GM21367 (cell line): ENCODE measurements at regions not wholly inside any gene's neighbourhood (a gene's known extent, or its start where the extent isn't known, plus 50 kb on each side); places are given as distances from the start of the nearest gene placed in this dataset.

Source experiments
- ATAC-seq: cut with Tn5 transposase; IDR thresholded peaks from one replicate; pipeline ENCODE4 v1.9.1; 2021; ENCODE audit not compliant: unreplicated experiment

DNA sequence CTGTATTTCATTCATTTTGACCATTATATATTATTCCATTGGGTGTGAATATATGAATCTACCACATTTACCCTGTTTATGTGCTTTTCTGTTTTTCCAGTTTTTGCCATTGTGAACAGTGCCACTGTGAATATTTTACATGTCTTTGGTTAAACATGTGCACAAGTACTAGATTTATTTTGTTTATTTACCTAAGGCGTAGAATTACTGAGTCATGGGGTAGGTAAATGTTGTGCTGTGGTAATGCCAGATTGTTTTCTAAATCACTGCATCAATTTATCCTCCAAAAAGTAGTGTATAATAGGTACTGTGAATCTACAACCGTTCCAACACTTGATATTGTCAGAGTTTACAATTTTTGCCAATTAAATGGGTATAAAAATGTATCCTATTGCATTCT, 362.1 kb upstream of the AGTR1 start:
- ATAC-seq, result no peak

DNA sequence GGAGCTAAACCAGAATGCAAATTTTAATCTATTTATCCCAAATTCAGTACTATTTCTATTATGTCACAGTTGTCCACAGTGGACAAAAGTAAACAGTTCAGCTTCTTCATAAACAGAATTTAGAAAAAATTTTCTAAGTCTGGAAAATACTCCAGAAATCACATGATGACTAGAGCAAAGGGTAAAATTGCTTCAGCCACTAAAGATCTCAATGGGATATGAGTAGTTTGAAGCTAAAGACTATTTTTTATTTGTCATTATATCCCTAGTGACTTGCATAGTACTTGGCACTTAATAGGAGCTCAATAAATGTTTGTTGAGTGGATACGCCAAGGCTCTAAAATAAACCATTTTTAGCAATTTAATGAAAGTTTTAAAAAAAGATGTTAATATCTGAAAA, 354.3 kb upstream of the AGTR1 start:
- ATAC-seq, result no peak

DNA sequence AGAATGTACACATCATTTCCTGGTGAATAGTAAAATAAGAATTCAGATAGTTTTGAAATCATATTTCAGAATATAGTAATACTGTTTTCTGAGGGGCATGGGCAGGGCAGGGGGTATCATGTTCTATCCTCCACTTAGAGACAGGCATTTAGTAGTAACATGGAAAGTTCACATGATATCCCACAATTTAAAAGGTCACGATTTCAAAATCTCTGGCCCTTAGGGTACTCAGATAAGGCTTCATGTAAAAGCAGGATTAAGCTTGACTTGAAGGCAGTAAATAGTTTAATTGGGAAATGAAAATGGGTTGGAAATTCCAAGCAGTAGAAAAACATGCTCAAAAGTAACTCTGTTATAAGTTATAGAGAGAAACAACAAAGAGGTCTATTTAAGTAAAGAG, 353.2 kb upstream of the AGTR1 start:
- ATAC-seq, result no peak

DNA sequence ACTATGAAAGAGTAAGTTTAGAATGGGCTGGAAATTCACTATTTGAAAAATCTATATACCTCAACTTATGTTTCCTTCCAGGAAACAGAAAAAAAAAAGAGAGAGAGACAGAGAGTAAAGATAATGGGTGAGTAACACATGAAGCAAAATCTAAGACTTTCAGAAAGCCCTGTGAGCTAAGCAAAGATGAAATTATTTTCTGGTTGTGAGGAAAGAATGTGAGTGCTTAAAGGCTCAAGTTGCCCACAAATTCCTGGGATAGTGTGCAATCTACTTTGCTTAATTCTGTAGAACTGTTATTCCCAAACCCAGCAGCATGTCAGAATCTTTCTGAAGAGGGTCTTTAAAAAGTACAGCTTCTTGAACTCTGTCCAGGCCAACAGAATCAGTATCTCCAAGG, 337.7 kb upstream of the AGTR1 start:
- no peak for ATAC-seq

DNA sequence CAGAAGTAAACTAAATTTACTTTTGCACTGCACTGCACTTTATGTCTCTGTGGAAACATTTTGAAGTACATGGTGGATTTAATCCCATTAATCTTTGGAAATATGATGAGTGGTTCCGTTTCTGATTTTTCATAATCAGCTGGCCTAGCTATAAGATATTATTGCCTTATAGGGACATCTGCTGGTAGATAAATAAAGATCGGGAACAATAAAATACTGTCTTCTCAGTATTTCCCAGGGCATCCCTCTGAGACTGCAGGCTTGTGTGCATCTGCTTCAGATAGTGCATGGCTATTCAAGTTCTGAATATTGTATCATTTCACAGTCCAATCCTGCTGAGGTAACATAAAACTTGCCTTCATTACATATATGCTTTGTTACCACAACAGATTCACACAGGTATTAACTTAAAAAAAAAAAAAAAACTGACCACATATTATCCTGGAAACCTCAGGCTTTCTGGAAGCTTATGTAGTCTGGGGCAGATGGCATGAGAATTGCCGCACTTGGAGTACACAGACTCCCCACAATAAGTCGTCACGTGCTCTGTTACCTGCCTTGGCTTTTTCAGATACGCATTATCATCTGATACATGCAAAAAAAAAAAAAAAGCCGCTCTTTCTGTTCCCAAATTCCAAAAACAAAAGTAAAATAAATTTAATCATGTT, 330.8 kb upstream of the AGTR1 start:
- ATAC-seq, result no peak

DNA sequence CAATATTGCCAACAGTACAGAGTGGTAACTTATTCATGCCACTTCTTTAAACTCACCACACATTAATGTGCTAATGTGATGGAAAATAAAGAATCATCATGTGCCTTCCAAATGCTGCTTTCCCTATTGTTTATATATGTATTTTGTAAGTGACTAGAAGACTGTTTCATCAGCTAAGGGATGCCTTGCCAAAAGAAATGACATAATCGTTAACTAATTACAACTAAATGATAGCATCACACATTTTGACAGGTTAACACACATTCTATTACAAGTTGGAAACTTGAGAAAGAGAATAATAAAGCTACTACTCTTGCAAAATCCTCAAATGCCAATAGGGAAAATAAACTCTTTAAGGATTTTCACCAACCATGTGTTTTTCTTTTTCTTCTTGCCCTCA, 329.9 kb upstream of the AGTR1 start:
- ATAC-seq, result no peak

DNA sequence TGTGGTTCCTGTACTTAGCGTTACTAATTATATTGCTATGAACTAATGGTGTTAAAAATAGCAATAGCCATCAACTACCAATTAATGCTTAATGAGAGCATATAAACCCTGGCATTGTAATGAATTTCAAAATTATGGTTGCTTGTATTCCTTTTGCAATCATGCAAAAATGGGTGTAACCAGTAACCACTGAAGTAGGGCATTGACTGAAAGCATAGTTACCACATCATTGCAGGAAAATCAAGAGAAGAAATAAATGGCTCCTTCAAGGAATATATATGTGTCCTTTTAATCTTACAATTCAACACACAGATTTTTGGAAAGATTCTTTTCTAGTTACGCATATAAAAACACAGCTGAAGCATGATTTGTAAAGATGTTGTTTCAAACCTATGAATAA, 328.3 kb upstream of the AGTR1 start:
- no peak for ATAC-seq

DNA sequence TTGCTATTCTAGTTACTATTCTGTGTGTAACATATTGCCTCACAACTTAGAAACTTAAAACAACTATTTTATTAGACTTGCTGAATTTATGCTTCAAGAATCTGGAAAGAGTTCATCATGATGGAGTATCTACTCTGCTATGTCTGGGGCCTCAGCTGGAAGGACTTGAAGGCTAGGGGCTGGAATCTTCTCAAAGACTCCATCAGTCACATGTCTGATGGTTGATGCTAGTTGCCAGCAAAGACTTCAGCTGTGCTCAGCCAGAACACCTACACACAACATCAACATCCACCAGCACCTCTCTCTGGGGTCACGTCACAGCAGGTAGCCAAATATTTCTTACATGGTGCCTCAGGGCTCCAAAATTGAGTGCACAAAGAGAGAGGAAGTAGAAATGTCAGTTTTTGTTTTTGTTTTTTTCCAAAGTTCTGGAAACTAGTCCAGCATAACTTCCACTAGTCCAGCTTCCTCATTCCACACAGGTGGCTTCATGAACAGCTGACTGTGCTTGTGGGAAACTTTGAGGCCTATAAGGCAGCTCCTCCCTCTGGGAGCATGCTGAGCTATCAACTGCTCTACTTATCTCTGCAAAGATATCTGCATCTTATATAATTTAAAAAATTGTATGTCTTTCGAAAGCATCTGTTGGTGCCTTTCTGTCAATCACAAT, 325.4 kb upstream of the AGTR1 start:
- ATAC-seq, result no peak

DNA sequence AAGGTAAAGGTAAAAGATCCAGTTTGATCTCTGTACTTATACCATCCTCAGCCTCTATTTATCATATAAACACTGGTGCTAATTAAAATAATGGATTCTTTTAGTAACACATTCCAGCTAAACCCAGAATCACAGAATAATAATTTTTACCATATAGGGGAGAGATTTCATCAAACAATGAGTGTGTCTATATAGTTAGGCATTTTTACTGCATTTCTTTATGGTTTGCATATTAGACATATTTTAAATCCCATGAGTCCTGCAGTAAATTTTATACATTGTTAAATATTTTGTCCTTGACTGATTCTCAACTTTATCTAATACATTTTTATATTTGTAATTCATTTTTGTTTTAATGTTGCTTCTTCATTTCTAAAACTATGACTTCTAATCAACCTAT, 323.7 kb upstream of the AGTR1 start:
- ATAC-seq, result no peak

DNA sequence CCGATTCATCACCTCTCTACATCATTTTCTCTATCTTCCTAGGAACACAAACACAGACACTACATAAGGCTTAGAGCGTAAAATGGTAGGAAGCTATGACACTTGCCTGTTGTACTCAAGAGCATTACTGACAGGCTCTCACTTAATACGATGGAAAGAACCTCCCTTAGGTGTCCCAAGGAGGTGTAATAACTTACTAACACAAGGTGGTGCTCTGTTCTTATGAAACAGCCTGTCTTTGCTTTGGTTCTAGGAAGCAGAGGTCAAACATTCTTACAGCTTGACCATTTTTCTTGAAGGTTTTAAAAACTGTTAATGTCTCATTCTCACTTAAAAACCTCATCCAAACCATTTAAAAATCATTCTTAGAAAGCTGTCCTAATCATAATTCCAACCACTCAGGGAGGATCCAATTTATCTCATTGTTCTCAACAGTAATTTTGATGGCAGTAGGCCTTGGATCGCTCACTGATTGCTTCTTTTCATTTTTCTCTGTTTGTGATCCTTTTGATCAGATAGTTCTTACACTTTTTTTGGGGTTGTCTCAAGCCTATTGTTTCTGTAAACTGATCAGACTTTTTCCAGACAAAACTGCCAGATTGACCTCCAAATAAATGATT, 317.8 kb upstream of the AGTR1 start:
- peak; percentile 96 for ATAC-seq

DNA sequence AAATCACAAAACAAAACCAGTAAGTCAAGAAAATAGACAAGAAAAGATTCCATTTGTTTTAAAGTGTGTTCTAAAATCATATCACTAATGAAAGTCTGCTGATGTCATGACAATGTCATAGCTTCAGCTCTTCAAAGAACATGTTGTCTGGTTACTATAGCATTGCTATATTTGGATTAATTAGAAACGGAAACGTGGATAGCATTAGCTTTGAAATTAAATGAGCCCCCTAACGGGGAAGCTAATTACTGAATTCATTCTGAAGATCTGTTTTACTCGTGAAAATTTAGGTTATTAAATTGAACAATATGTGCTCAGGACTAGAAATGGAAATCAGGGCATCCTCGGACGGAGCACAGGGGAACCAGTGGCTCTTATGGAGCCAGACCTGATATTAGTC, 316.7 kb upstream of the AGTR1 start:
- ATAC-seq, result no peak

DNA sequence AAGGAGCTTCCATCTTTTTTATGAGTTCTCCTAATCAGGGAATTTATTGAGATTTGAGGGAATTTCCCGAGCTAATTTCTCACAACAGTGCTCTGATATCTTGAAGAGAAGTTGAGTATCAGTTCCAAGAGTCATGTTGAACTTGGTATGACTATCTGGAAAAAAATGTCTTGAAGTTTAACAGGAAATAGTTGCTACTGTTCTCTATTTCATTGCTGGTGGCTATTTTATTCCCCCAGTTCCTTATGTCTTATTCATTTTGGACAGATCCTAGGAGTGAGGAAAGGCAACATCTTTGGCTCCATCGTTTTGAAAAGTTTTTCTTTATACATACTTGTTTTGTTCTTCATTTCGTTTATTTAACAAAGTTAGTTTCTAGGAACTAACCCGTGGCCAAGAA, 307.8 kb upstream of the AGTR1 start:
- ATAC-seq, result no peak

DNA sequence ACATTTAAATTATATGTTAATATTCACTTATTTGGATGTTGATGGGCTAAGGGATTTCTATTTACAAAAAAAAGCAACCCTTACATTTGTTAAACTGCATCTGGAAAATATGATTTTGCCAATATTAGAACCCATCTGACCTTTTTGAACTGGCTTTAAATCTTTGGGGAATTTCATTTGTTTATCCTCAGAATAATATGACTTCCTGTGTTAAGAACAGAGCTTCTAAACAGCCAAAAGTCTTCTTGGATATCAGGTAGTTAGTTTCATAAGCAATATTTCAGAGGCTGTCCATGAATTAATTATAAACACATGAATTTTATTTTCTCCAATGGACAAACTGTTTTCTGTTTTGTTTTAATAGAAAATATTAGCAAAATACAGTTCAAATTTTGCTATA, 301.9 kb upstream of the AGTR1 start:
- ATAC-seq, result no peak

DNA sequence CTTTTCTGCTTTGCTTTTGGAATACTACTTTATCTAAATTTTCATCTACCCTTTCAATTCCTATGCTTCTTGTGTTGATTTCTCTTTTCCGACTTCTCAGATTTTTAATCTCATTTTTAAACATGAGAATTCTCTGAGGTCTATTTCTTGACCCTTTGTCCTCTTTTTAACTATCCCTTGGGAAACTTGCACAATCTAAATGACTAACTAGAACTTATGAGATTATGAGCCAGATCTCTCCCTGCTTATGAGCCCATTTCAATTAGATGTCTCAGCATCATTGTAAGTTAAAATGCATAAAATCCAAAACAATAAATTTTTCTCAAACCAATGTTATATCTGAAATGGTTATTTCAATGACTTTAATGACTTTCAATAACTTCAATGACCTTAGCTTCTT, 296.9 kb upstream of the AGTR1 start:
- ATAC-seq, result no peak

DNA sequence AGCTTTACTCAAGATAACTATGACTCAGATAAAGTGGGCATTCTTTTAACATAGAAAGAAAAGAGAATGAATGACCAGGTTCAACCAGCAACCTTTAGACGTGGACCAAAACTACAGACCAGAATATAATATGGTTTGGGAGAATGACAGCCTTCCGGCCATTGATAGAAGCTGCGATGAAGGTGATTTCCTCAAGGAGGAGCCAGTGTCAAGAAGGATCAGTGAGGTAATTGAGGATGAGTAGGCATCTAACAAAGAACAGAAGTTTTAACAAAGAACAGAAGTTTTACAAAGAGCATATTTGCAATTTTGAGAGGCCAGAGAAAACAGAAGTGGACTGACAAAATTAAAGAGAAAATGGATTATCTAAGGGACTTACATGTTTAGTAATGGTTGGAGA, 289.0 kb upstream of the AGTR1 start:
- ATAC-seq, result no peak

DNA sequence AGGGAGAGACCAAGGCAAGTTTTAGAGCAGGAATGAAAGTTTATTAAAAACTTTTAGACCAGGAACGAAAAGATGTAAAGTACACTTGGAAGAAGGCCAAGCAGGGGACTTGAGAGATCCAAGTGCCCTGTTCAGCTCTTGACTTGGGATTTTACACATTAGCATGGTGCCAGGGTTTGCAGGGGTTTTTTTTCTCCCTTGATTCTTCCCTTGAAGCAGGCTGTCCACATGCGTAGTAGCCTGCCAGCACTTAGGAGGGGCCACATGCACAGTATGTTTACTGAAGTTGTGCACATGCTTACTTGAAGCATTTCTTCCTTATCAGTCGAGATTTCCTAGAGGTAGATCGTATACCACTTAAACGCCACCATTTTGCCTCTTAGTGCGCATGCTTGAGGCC, 277.5 kb upstream of the AGTR1 start:
- no peak for ATAC-seq

DNA sequence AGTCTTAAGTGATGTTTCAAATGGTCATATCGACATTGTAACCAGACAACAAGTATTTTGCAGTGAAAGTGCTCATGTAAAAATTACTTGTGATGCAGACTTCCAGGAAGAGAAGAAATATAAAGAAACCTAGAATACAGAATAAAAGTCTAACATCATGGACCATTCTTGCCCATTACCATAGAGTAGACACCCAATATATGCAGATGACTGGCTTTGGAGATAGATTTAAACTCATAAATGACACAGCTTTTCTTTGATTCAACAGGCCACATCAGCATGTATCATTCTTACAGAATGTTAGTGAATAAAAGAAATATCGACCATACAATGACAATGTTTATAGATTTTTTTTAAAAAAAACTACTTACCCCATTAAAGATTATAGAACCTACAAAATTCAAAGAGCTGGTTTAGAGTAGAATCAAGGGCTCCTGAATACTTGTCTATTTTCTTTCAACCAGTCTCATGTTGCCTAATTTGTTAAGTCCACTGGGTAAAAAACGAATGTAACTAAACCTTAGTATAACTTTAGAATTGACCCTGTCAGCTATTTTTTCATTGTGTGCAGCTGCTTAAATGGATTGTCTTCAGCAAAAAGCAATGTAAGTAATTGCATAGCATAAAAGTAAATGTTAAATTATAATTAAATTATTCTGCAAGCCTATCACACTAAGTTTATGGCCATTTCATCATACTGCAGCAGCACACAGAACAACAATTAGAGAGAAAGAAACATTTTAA, 268.7 kb upstream of the AGTR1 start:
- no peak for ATAC-seq

DNA sequence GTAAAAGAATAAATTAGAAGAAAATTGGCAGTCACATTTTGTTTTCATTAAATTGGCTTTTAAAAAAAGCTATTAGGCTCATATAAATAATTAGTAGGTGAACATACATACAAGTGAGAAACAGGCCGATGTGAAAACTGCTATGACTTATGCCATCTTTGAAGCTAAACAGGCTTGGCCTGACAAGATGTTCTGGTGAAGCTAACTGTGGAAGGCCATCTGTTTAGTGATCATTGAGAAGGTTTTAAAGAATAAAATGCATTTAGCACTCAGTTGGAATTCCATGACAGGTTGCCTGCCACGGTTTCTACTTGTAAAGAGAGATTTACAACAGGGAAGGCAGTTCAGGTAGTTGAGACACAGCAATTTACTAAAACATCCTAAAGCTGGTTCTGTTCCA, 264.0 kb upstream of the AGTR1 start:
- ATAC-seq, result no peak

DNA sequence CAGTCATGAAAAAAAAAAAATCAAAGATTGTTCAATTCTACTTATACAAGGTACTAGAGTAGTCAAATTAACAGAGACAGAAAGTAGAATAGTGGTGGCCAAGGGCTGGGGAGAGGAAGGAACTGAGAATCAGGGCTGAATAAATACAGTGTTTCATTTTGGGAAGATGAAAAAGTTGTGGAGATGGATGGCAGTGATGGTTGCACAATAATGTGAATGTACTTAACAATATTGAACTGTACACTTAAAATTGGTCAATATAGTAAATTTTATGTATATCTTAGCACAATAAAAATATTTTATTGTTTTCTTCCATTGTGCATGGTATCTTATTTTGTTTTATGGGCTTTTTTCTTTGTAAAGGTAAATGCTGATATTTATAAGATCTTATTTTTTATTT, 262.2 kb upstream of the AGTR1 start:
- no peak for ATAC-seq

DNA sequence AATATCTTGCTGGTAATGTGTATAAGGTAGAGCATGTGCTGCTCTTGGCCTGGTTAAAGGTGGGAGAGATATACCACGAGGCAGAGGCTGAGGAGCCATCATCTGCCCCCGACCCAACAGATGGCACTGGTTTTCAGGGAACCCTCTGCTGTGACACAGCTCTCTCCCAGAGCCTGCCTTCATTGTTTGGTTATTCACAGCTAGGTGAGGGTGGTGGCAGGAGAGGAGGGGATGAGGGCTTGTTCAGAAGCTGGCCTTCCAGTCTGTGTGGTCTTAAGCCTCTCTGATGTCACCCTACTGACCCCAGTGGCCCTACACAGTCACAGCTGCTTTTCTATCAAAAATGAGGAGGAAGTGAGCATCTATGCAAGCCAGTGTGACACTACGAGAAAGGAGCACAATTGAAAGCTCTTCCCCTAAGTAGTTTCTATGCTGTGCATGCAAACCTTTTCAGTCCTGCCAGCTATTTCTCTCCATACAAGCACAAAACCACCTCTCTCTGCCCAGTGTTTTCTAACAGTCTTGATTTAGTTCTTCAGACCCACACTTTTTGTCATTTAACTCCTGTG, 258.4 kb upstream of the AGTR1 start:
- ATAC-seq, result peak; percentile 69

DNA sequence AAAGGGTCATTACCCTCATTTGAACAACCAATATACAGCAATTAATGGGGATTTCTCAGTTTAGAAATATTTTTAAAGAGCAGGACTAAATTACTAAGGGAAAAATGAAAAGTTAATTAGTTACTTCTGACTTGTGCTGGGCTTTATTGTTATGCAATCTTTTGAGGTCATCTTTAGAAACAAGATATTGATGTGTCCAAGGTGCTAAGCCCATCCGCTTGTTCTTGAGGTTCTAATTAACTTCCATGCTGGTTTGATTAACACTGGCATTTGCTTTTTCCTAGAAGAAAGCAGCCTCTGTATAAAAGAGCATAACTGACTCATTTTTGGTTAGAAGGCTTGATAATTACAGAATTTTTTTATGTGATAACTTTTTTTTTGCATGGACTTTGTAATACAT, 256.5 kb upstream of the AGTR1 start:
- ATAC-seq, result no peak

DNA sequence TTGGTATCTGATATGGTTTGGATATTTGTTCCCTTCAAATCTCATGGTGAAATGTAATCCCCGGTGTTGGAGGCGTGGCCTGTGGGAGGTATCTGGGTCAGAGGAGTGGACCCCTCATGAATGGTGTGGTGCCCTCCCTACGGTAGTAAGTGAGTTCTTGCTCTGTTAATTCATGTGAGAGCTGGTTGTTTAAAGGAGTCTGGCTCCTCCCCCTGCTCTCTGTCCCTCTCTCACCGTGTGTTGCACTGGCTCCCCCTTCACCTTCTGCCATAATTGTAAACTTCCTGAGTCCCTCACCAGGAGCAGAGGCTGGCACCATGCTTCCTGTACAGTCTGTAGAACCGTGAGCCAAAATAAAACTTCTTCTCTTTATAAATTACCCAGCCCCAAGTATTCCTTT, 246.9 kb upstream of the AGTR1 start:
- no peak for ATAC-seq
